ENCODE measurements at regions not wholly inside any gene's neighbourhood (a gene's known extent, or its start where the extent isn't known, plus 50 kb on each side); places are given as distances from the start of the nearest gene placed in this dataset.

DNA sequence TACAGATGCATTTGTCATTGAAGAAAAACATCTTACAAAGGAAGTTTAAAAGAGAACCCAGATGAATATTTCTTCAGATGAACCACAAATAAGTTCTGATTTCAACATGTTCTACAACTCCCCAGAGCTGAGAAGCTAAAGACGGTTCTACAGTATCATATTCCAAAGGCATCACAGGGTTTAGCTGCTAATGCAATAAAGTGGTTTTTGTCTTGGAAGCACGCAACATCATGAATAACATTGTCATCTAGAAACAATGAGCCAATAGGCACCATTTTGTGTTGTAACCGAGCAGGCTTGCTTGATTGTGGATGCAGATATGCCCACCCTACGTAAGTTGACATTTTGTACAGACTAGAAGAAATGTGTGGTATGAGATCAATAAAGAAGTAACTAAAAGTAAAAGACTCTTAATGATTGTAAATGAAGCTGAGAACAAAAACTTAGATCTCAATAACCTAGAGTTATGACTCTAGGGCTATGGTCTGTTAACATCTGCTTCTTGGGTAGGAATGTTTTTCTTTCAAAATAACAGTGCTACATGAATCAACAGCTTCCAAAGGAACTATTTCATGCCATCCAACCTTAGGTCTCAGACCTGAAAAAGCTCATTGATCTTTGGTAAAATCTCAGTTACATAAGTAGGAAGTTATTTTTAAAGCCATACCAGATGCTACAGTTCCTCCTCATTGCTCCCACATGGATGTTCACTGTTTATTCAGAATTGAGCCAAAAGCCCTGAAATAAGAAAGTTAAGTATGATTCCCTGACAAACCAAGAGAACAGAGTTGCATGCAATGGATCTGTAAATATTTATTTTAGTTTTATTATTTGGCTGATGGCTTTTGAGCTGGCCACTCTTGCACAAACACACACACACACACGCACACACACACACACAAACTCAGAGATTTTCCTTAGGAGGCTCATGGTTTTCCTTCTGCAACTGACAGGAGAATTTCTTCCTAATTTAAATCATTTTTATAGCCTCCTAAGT is 118.7 kb upstream of the SLCO6A1 start (continued):
- TF ChIP-seq REST (IDR thresholded peaks at IDR 0.05): no peak
- no peak for TF ChIP-seq RFX5 (IDR thresholded peaks at IDR 0.05)
- TF ChIP-seq, protein P1, sequence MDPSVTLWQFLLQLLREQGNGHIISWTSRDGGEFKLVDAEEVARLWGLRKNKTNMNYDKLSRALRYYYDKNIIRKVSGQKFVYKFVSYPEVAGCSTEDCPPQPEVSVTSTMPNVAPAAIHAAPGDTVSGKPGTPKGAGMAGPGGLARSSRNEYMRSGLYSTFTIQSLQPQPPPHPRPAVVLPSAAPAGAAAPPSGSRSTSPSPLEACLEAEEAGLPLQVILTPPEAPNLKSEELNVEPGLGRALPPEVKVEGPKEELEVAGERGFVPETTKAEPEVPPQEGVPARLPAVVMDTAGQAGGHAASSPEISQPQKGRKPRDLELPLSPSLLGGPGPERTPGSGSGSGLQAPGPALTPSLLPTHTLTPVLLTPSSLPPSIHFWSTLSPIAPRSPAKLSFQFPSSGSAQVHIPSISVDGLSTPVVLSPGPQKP (IDR thresholded peaks at IDR 0.05; ENCODE audit: low read depth, low read length): no peak
- TF ChIP-seq PHF8 (IDR thresholded peaks at IDR 0.05; ENCODE audit: borderline replicate concordance, low read depth): no peak
- TF ChIP-seq CHD4 (IDR thresholded peaks at IDR 0.05; ENCODE audit: borderline replicate concordance): no peak
- TF ChIP-seq TP53 (CRISPR knock-in tag; IDR thresholded peaks at IDR 0.05): no peak
- TF ChIP-seq USF2 (IDR thresholded peaks at IDR 0.05): no peak
- TF ChIP-seq RARB (CRISPR knock-in tag; IDR thresholded peaks at IDR 0.05): no peak
- TF ChIP-seq, protein P2, sequence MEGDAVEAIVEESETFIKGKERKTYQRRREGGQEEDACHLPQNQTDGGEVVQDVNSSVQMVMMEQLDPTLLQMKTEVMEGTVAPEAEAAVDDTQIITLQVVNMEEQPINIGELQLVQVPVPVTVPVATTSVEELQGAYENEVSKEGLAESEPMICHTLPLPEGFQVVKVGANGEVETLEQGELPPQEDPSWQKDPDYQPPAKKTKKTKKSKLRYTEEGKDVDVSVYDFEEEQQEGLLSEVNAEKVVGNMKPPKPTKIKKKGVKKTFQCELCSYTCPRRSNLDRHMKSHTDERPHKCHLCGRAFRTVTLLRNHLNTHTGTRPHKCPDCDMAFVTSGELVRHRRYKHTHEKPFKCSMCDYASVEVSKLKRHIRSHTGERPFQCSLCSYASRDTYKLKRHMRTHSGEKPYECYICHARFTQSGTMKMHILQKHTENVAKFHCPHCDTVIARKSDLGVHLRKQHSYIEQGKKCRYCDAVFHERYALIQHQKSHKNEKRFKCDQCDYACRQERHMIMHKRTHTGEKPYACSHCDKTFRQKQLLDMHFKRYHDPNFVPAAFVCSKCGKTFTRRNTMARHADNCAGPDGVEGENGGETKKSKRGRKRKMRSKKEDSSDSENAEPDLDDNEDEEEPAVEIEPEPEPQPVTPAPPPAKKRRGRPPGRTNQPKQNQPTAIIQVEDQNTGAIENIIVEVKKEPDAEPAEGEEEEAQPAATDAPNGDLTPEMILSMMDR (IDR thresholded peaks at IDR 0.05): no peak
- no peak for TF ChIP-seq HOXB5 (CRISPR knock-in tag; IDR thresholded peaks at IDR 0.05)

- no peaks in the 10 kb centered on the region for H3K9me3 ChIP-seq
- H3K27ac ChIP-seq: no peak overlapping the region
- H3K4me1 ChIP-seq: no peaks in the 10 kb centered on the region
- ChIA-PET POLR2A (no interaction called here), CTCF (no interaction called here)
- no peak for ATAC-seq
- TF ChIP-seq JUN (IDR thresholded peaks at IDR 0.05) (no peak), HDAC2 (IDR thresholded peaks at IDR 0.05) (no peak)
- no peak for DNase-seq (ENCODE audit: low read depth in 1 of 2, low spot score in 1 of 2)
- 35% methylated on average over 3 of the region's 3 CpGs for WGBS (ENCODE audit: missing lambda C conversion rate)
- FAIRE-seq: no peak
- H3K4me3 ChIP-seq: no peak overlapping the region
- H3K4me2 ChIP-seq: no peak overlapping the region
Measured at GRCh38 chr5:102622262-102622661, 123.5 kb upstream of the SLCO6A1 start.

GRCh38 chr5:102623329-102624065 is 124.7 kb upstream of the SLCO6A1 start:
- CTCF ChIA-PET: interaction anchor here (0.8 kb wide), 1 partner anchor 634 kb away, joined by 3 read pairs; no protein-coding TSS in a partner anchor
- DNase-seq (ENCODE audit: low read depth in 1 of 2, low spot score in 1 of 2): no peak
- ATAC-seq: no peak
- Histone ChIP-seq H3K4me2 (no peak overlapping the region), H3K27ac (no peak overlapping the region), H3K4me3 (no peak overlapping the region), H3K4me1 (no peaks in the 10 kb centered on the region), H3K9me3 (no peaks in the 10 kb centered on the region)
- POLR2A ChIA-PET: no interaction called here
- 25% methylated on average over 4 of the region's 4 CpGs for WGBS (ENCODE audit: missing lambda C conversion rate)
- FAIRE-seq: no peak
- no peak for TF ChIP-seq FOXS1 (CRISPR knock-in tag; IDR thresholded peaks at IDR 0.05)
- no peak for TF ChIP-seq GATA3 (IDR thresholded peaks at IDR 0.05; ENCODE audit: borderline replicate concordance)
- no peak for TF ChIP-seq FOSL2 (IDR thresholded peaks at IDR 0.05)
- TF ChIP-seq FOSL2 (CRISPR knock-in tag; IDR thresholded peaks at IDR 0.05): no peak
- TF ChIP-seq EP300 (IDR thresholded peaks at IDR 0.05): no peak
- TF ChIP-seq, protein P3, sequence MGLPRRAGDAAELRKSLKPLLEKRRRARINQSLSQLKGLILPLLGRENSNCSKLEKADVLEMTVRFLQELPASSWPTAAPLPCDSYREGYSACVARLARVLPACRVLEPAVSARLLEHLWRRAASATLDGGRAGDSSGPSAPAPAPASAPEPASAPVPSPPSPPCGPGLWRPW (IDR thresholded peaks at IDR 0.05): no peak
- TF ChIP-seq EHMT2 (IDR thresholded peaks at IDR 0.05; ENCODE audit: low read depth): no peak
- TF ChIP-seq HOXA7 (CRISPR knock-in tag; IDR thresholded peaks at IDR 0.05): no peak
- TF ChIP-seq ZFP36 (IDR thresholded peaks at IDR 0.05; ENCODE audit: borderline replicate concordance, partially characterized antibody): no peak
- TF ChIP-seq CHD4 (IDR thresholded peaks at IDR 0.05; ENCODE audit: borderline replicate concordance): no peak
- TF ChIP-seq, protein P4, sequence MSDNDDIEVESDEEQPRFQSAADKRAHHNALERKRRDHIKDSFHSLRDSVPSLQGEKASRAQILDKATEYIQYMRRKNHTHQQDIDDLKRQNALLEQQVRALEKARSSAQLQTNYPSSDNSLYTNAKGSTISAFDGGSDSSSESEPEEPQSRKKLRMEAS (IDR thresholded peaks at IDR 0.05): no peak
- no peak for TF ChIP-seq HOXB5 (CRISPR knock-in tag; IDR thresholded peaks at IDR 0.05)
- TF ChIP-seq TP53 (CRISPR knock-in tag; IDR thresholded peaks at IDR 0.05): no peak
- no peak for TF ChIP-seq CBX2 (IDR thresholded peaks at IDR 0.05; ENCODE audit: borderline replicate concordance, low read depth)
- no peak for TF ChIP-seq BCL3 (IDR thresholded peaks at IDR 0.05)
